Activated CD8-positive, alpha-beta memory T cell treated with anti-CD3 and anti-CD28 coated beads, Interleukin-2, amount 10 ng/mL, durations not matched to agents 7 days and 5 days (primary cell): ENCODE measurements at regions not wholly inside any gene's neighbourhood (a gene's known extent, or its start where the extent isn't known, plus 50 kb on each side); places are given as distances from the start of the nearest gene placed in this dataset.
A peak's percentile ranks its signal among the peaks of the same experiment; 100 is the strongest.

ENCODE experiments used
- ATAC-seq: fragments of 150-1000 bp; cut with Tn5 transposase; one replicate; pipeline ENCODE4 v1.10.0; 2021; ENCODE audit warnings: moderate library complexity
- CTCF ChIA-PET: fragments of 350-600 bp; sonication (Branson Sonifier 250); formaldehyde crosslinking; loops from one replicate; lab custom pipeline; 2021; ENCODE audit warnings: antibody characterized with exemption; lab: Charles Lee
- DNase-seq: peaks from one replicate; pipeline ENCODE4 v3.0.0-alpha.2; 2020
- H3K27ac Mint-ChIP-seq: one replicate; pipeline ENCODE4 v1.8.0; 2021; ENCODE audit warnings: mild to moderate bottlenecking, mixed read lengths
- H3K27me3 Mint-ChIP-seq: one replicate; pipeline ENCODE4 v1.8.0; 2021; ENCODE audit warnings: mixed read lengths
- H3K36me3 Mint-ChIP-seq: one replicate; pipeline ENCODE4 v1.8.0; 2021; ENCODE audit warnings: mild to moderate bottlenecking, mixed read lengths
- H3K4me1 Mint-ChIP-seq: one replicate; pipeline ENCODE4 v1.8.0; 2021; ENCODE audit warnings: mixed read lengths
- H3K4me3 Mint-ChIP-seq: one replicate; pipeline ENCODE4 v1.8.0; 2021; ENCODE audit warnings: mild to moderate bottlenecking, moderate library complexity, mixed read lengths
- H3K9me3 Mint-ChIP-seq: one replicate; pipeline ENCODE4 v1.8.0; 2022; ENCODE audit warnings: low read depth, mixed read lengths

- DNase-seq (no peak), ATAC-seq (no peak)
- H3K9me3 Mint-ChIP-seq, result peaks cover 23% of the 10 kb centered on the region
- H3K36me3 Mint-ChIP-seq, result no peaks in the 10 kb centered on the region
- no peaks in the 10 kb centered on the region for H3K4me1 Mint-ChIP-seq
- CTCF ChIA-PET, result no interaction called here
- H3K27me3 Mint-ChIP-seq, result no peaks in the 10 kb centered on the region
- no peak overlapping the region for H3K4me3 Mint-ChIP-seq
- no peak overlapping the region for H3K27ac Mint-ChIP-seq
Observed at GRCh38 chr6:18792866-18793265, 405.7 kb downstream of the RNF144B start.

GRCh38 chr6:18795726-18796125, 408.6 kb downstream of the RNF144B start:
- no peak overlapping the region for H3K27ac Mint-ChIP-seq
- H3K4me1 Mint-ChIP-seq, result no peaks in the 10 kb centered on the region
- no peaks in the 10 kb centered on the region for H3K36me3 Mint-ChIP-seq
- CTCF ChIA-PET, result no interaction called here
- no peak overlapping the region for H3K4me3 Mint-ChIP-seq
- H3K27me3 Mint-ChIP-seq, result no peaks in the 10 kb centered on the region
- DNase-seq (no peak), ATAC-seq (no peak)
- peaks cover 23% of the 10 kb centered on the region for H3K9me3 Mint-ChIP-seq

- Mint-ChIP-seq H3K36me3 (peaks cover 2% of the 10 kb centered on the region), H3K27me3 (no peaks in the 10 kb centered on the region), H3K4me3 (no peak overlapping the region), H3K4me1 (no peaks in the 10 kb centered on the region), H3K9me3 (peaks cover 12% of the 10 kb centered on the region), H3K27ac (no peak overlapping the region)
- ATAC-seq (no peak), DNase-seq (no peak)
- CTCF ChIA-PET, result no interaction called here
Observed at GRCh38 chr6:18820725-18821124, 433.6 kb downstream of the RNF144B start.

- CTCF ChIA-PET, result interaction anchor here (0.6 kb wide), 1 partner anchor 26 kb away, joined by 5 read pairs; no protein-coding TSS in a partner anchor
- no peak for ATAC-seq
- Mint-ChIP-seq H3K4me3 (no peak overlapping the region), H3K36me3 (peaks cover 2% of the 10 kb centered on the region), H3K27ac (no peak overlapping the region), H3K4me1 (no peaks in the 10 kb centered on the region), H3K9me3 (peaks cover 19% of the 10 kb centered on the region), H3K27me3 (no peaks in the 10 kb centered on the region)
- peak; percentile 50 for DNase-seq
Observed at GRCh38 chr6:18823782-18824386, 436.7 kb downstream of the RNF144B start.

- no peak for DNase-seq
- Mint-ChIP-seq H3K36me3 (no peaks in the 10 kb centered on the region), H3K4me3 (no peak overlapping the region), H3K27ac (no peak overlapping the region), H3K9me3 (peaks cover 14% of the 10 kb centered on the region), H3K27me3 (no peaks in the 10 kb centered on the region), H3K4me1 (no peaks in the 10 kb centered on the region)
- CTCF ChIA-PET, result no interaction called here
- ATAC-seq, result no peak
Observed at GRCh38 chr6:18829272-18829870, 442.2 kb downstream of the RNF144B start.

- no peak for DNase-seq
- Mint-ChIP-seq H3K4me1 (no peaks in the 10 kb centered on the region), H3K9me3 (peaks cover 7% of the 10 kb centered on the region), H3K27ac (no peak overlapping the region), H3K4me3 (no peak overlapping the region), H3K36me3 (no peaks in the 10 kb centered on the region), H3K27me3 (no peaks in the 10 kb centered on the region)
- no peak for ATAC-seq
- CTCF ChIA-PET, result no interaction called here
Observed at GRCh38 chr6:18835976-18836375, 448.8 kb downstream of the RNF144B start.

- no peak overlapping the region for H3K4me3 Mint-ChIP-seq
- no peak overlapping the region for H3K27ac Mint-ChIP-seq
- no peak for DNase-seq
- no peak for ATAC-seq
- CTCF ChIA-PET, result no interaction called here
- H3K4me1 Mint-ChIP-seq, result no peaks in the 10 kb centered on the region
- no peaks in the 10 kb centered on the region for H3K36me3 Mint-ChIP-seq
- no peaks in the 10 kb centered on the region for H3K27me3 Mint-ChIP-seq
- H3K9me3 Mint-ChIP-seq, result peaks cover 11% of the 10 kb centered on the region
Observed at GRCh38 chr6:18837013-18837412, 449.9 kb downstream of the RNF144B start.

- no peak overlapping the region for H3K27ac Mint-ChIP-seq
- H3K27me3 Mint-ChIP-seq, result no peaks in the 10 kb centered on the region
- H3K4me1 Mint-ChIP-seq, result no peaks in the 10 kb centered on the region
- CTCF ChIA-PET, result no interaction called here
- ATAC-seq (no peak), DNase-seq (no peak)
- peaks cover 6% of the 10 kb centered on the region for H3K9me3 Mint-ChIP-seq
- no peaks in the 10 kb centered on the region for H3K36me3 Mint-ChIP-seq
- no peak overlapping the region for H3K4me3 Mint-ChIP-seq
Observed at GRCh38 chr6:18842534-18842933, 455.4 kb downstream of the RNF144B start.

GRCh38 chr6:18845896-18846295, 458.7 kb downstream of the RNF144B start:
- H3K27me3 Mint-ChIP-seq, result no peaks in the 10 kb centered on the region
- peaks cover 8% of the 10 kb centered on the region for H3K9me3 Mint-ChIP-seq
- DNase-seq, result no peak
- H3K4me3 Mint-ChIP-seq, result no peak overlapping the region
- H3K27ac Mint-ChIP-seq, result no peak overlapping the region
- no peaks in the 10 kb centered on the region for H3K4me1 Mint-ChIP-seq
- no peaks in the 10 kb centered on the region for H3K36me3 Mint-ChIP-seq
- ATAC-seq, result no peak
- CTCF ChIA-PET, result no interaction called here

- DNase-seq (no peak), ATAC-seq (no peak)
- H3K27ac Mint-ChIP-seq, result no peak overlapping the region
- H3K9me3 Mint-ChIP-seq, result peaks cover 8% of the 10 kb centered on the region
- no peak overlapping the region for H3K4me3 Mint-ChIP-seq
- H3K4me1 Mint-ChIP-seq, result no peaks in the 10 kb centered on the region
- no peaks in the 10 kb centered on the region for H3K27me3 Mint-ChIP-seq
- CTCF ChIA-PET, result no interaction called here
- H3K36me3 Mint-ChIP-seq, result no peaks in the 10 kb centered on the region
Observed at GRCh38 chr6:18846327-18846726, 459.2 kb downstream of the RNF144B start.

- Mint-ChIP-seq H3K4me3 (no peak overlapping the region), H3K27me3 (no peaks in the 10 kb centered on the region), H3K4me1 (no peaks in the 10 kb centered on the region), H3K36me3 (no peaks in the 10 kb centered on the region), H3K27ac (no peak overlapping the region), H3K9me3 (peaks cover 9% of the 10 kb centered on the region)
- no peak for DNase-seq
- ATAC-seq, result no peak
- CTCF ChIA-PET, result no interaction called here
Observed at GRCh38 chr6:18861204-18861603, 474.1 kb downstream of the RNF144B start.

GRCh38 chr6:18883268-18883667, 496.1 kb downstream of the RNF144B start:
- Mint-ChIP-seq H3K4me3 (no peak overlapping the region), H3K36me3 (no peaks in the 10 kb centered on the region), H3K27ac (no peak overlapping the region), H3K9me3 (peaks cover 5% of the 10 kb centered on the region), H3K27me3 (no peaks in the 10 kb centered on the region), H3K4me1 (no peaks in the 10 kb centered on the region)
- ATAC-seq (no peak), DNase-seq (no peak)
- CTCF ChIA-PET, result no interaction called here

GRCh38 chr6:18883851-18884250, 496.7 kb downstream of the RNF144B start:
- Mint-ChIP-seq H3K9me3 (peaks cover 2% of the 10 kb centered on the region), H3K27me3 (no peaks in the 10 kb centered on the region), H3K4me3 (no peak overlapping the region), H3K36me3 (no peaks in the 10 kb centered on the region), H3K4me1 (no peaks in the 10 kb centered on the region), H3K27ac (no peak overlapping the region)
- DNase-seq, result no peak
- no peak for ATAC-seq
- CTCF ChIA-PET, result no interaction called here

- H3K4me3 Mint-ChIP-seq, result no peak overlapping the region
- CTCF ChIA-PET, result no interaction called here
- no peak overlapping the region for H3K27ac Mint-ChIP-seq
- DNase-seq, result no peak
- no peaks in the 10 kb centered on the region for H3K4me1 Mint-ChIP-seq
- no peak for ATAC-seq
- no peaks in the 10 kb centered on the region for H3K36me3 Mint-ChIP-seq
- peaks cover 2% of the 10 kb centered on the region for H3K9me3 Mint-ChIP-seq
- H3K27me3 Mint-ChIP-seq, result no peaks in the 10 kb centered on the region
Observed at GRCh38 chr6:18893540-18894269, 506.6 kb downstream of the RNF144B start.
